Natural killer cell (primary cell): ENCODE measurements at regions not wholly inside any gene's neighbourhood (a gene's known extent, or its start where the extent isn't known, plus 50 kb on each side); places are given as distances from the start of the nearest gene placed in this dataset.

Experiments
- ATAC-seq, 3 donors: fragments of 150-1000 bp in 2 of 3; fragments of 200-7000 bp in 1 of 3; cut with Tn5 transposase; 1 replicate in 1 of 3; 2 replicates in 2 of 3; pipeline ENCODE4 v1.10.0; 2021; ENCODE audit warnings: mild to moderate bottlenecking in 2 of 3, moderate library complexity in 2 of 3
- DNase-seq, 2 donors: peaks; one replicate each; pipeline versions ENCODE4 v3.0.0 to v3.0.0-alpha.2; 2013 to 2021; ENCODE audit warnings: mixed read lengths in 1 of 2
- H3K27ac ChIP-seq: one replicate; pipeline ENCODE4 v1.5.1; 2013; ENCODE audit warnings: mild to moderate bottlenecking, low read length
- H3K27me3 ChIP-seq: one replicate; pipeline ENCODE4 v1.6.1; 2013; ENCODE audit warnings: low read length; ENCODE audit not compliant: control insufficient read depth, insufficient read depth
- H3K36me3 ChIP-seq: one replicate; pipeline ENCODE4 v1.6.1; 2013; ENCODE audit warnings: low read length; ENCODE audit not compliant: control insufficient read depth, insufficient read depth
- H3K4me1 ChIP-seq: one replicate; pipeline ENCODE4 v1.6.1; 2013; ENCODE audit warnings: low read length; ENCODE audit not compliant: control insufficient read depth, insufficient read depth
- H3K4me3 ChIP-seq: one replicate; pipeline ENCODE4 v1.5.1; 2013; ENCODE audit warnings: low read length
- H3K9me3 ChIP-seq: one replicate; pipeline ENCODE4 v1.6.1; 2013; ENCODE audit warnings: low read length; ENCODE audit not compliant: control insufficient read depth, insufficient read depth
- H3K27ac Mint-ChIP-seq, 2 donors: one replicate each; pipeline ENCODE4 v1.8.0; 2022; ENCODE audit warnings: mild to moderate bottlenecking in 2 of 2, mixed read lengths in 2 of 2, moderate library complexity in 1 of 2
- H3K27me3 Mint-ChIP-seq, 2 donors: one replicate each; pipeline ENCODE4 v1.8.0; 2022; ENCODE audit warnings: low read depth in 2 of 2, mixed read lengths in 2 of 2
- H3K36me3 Mint-ChIP-seq: one replicate; pipeline ENCODE4 v1.8.0; 2022; ENCODE audit warnings: mixed read lengths
- H3K4me1 Mint-ChIP-seq, 2 donors: one replicate each; pipeline ENCODE4 v1.8.0; 2022; ENCODE audit warnings: mixed read lengths in 2 of 2
- H3K4me3 Mint-ChIP-seq: one replicate; pipeline ENCODE4 v1.8.0; 2022; ENCODE audit warnings: mild to moderate bottlenecking, moderate library complexity, mixed read lengths
- H3K9me3 Mint-ChIP-seq, 2 donors: one replicate each; pipeline ENCODE4 v1.8.0; 2022; ENCODE audit warnings: mixed read lengths in 2 of 2
- CTCF ChIP-seq: fragments of 200-600 bp; IDR thresholded peaks from one replicate; pipeline ENCODE4 v1.8.0; 2022; ENCODE audit warnings: antibody characterized with exemption
- WGBS: methylation state at CpG from one replicate; pipeline ENCODE4 v1.1.7; 2013; ENCODE audit warnings: missing lambda C conversion rate; ENCODE audit not compliant: insufficient coverage; 5-methylcytosine and 5-hydroxymethylcytosine counted together
- intact Hi-C: fragments of 100-400 bp; cut with micrococcal nuclease; formaldehyde crosslinking; loops from one replicate; pipeline ENCODE4 v1.14.2; 2022

- Mint-ChIP-seq H3K36me3 (no peaks in the 10 kb centered on the region), H3K4me3 (no peak overlapping the region), H3K27me3 (no peaks in the 10 kb centered on the region), H3K27ac (no peak overlapping the region), H3K4me1 (no peaks in the 10 kb centered on the region), H3K9me3 (no peaks in the 10 kb centered on the region)
- no peaks in the 10 kb centered on the region for H3K36me3 ChIP-seq
- H3K27ac ChIP-seq, result no peak overlapping the region
- no peak for ATAC-seq
- no peaks in the 10 kb centered on the region for H3K4me1 ChIP-seq
- no peak overlapping the region for H3K4me3 ChIP-seq
- no peak for DNase-seq
- H3K9me3 ChIP-seq, result no peaks in the 10 kb centered on the region
- WGBS, result 95% methylated on average over 3 of the region's 4 CpGs
- no peak for TF ChIP-seq CTCF
- intact Hi-C loops, result no loop called here
- no peaks in the 10 kb centered on the region for H3K27me3 ChIP-seq
These were observed 94.3 kb downstream of the ELAPOR2 start for GRCh38 chr7:86964973-86965726.

DNA sequence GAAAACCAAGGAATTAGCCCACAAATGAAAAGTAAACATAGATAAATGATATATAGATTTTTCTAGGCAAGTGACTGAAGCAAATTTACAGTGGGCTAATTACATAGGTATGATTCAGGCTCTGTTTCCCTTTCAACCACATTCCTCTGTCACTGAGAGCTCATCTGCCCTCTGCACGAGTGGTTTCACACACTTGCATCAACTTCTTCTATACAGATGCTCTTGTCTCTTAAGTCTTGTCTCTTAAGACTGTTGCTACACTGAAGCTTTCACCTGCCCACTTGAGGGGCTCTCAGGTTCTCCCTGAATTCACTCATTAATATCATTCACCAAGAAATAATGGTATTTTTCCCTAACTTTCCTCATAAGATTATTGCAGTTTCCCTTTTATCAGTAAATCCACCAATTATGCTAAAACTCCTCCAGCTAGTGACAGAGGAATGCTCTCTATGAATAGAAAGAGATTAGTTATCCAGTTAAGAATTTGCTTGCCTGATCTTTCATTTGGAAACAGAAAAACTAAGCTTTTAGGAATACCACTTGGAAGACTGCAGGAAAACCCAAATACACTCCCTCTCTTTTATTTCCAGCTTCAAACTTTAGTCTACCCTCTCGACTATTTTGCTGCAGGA is 95.7 kb downstream of the ELAPOR2 start:
- no peaks in the 10 kb centered on the region for H3K36me3 Mint-ChIP-seq
- no peaks in the 10 kb centered on the region for H3K4me1 ChIP-seq
- H3K27ac Mint-ChIP-seq, result no peak overlapping the region
- H3K27me3 ChIP-seq, result no peaks in the 10 kb centered on the region
- WGBS, result 70% methylated on average over 1 of the region's 2 CpGs
- no peak overlapping the region for H3K4me3 Mint-ChIP-seq
- H3K9me3 ChIP-seq, result no peaks in the 10 kb centered on the region
- no peaks in the 10 kb centered on the region for H3K27me3 Mint-ChIP-seq
- no peak overlapping the region for H3K27ac ChIP-seq
- H3K4me1 Mint-ChIP-seq, result no peaks in the 10 kb centered on the region
- no peaks in the 10 kb centered on the region for H3K36me3 ChIP-seq
- no peak for DNase-seq
- H3K9me3 Mint-ChIP-seq, result no peaks in the 10 kb centered on the region
- no peak for TF ChIP-seq CTCF
- no peak for ATAC-seq
- H3K4me3 ChIP-seq, result no peak overlapping the region
- intact Hi-C loops, result no loop called here

DNA sequence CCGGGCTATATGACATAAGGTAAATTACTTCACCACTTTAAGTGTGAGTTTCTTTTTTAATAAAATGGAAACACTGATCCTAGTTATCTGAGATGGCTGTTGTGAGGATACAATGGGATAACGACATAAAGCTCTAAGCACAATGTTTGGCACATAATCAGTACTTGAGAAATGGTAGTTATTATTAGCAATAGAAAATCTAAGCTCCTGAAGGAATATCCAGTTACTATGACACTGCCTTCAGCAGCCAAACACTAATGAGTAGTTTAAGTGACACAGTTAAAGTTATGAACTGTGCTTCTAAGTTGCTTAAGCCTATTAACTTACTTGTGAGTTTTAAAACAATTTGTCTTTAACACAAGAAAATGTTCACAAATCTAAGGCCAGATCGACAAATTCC is 96.8 kb downstream of the ELAPOR2 start:
- DNase-seq, result no peak
- Histone ChIP-seq H3K9me3 (no peaks in the 10 kb centered on the region), H3K36me3 (no peaks in the 10 kb centered on the region), H3K27me3 (no peaks in the 10 kb centered on the region), H3K4me1 (no peaks in the 10 kb centered on the region), H3K27ac (no peak overlapping the region), H3K4me3 (no peak overlapping the region)
- Mint-ChIP-seq H3K36me3 (no peaks in the 10 kb centered on the region), H3K27me3 (no peaks in the 10 kb centered on the region), H3K4me1 (no peaks in the 10 kb centered on the region), H3K9me3 (no peaks in the 10 kb centered on the region), H3K27ac (no peak overlapping the region), H3K4me3 (no peak overlapping the region)
- ATAC-seq, result no peak
- intact Hi-C loops, result no loop called here
- TF ChIP-seq CTCF, result no peak
- WGBS, result 100% methylated on average over 1 of the region's 3 CpGs
